ENCODE measurements at regions not wholly inside any gene's neighbourhood (a gene's known extent, or its start where the extent isn't known, plus 50 kb on each side); places are given as distances from the start of the nearest gene placed in this dataset.
"Not testable (repeated sequence)": the region's sequence is repeated elsewhere in the genome, so short reads cannot be mapped to it uniquely, and the experiment has no call there.

- no peaks in the 10 kb centered on the region for H3K36me3 ChIP-seq (ENCODE audit: control insufficient read depth, insufficient read depth, low read length)
- no peak overlapping the region for H3K4me2 ChIP-seq (ENCODE audit: low read length)
- no peaks in the 10 kb centered on the region for H3K27me3 ChIP-seq (ENCODE audit: control insufficient read depth, insufficient read depth, low read length)
- H2AFZ ChIP-seq, result no peak overlapping the region
- no peaks in the 10 kb centered on the region for H3K79me2 ChIP-seq
- H3K27ac ChIP-seq, result no peak overlapping the region
- H3K4me1 ChIP-seq, result no peaks in the 10 kb centered on the region
- TF ChIP-seq, protein P1, sequence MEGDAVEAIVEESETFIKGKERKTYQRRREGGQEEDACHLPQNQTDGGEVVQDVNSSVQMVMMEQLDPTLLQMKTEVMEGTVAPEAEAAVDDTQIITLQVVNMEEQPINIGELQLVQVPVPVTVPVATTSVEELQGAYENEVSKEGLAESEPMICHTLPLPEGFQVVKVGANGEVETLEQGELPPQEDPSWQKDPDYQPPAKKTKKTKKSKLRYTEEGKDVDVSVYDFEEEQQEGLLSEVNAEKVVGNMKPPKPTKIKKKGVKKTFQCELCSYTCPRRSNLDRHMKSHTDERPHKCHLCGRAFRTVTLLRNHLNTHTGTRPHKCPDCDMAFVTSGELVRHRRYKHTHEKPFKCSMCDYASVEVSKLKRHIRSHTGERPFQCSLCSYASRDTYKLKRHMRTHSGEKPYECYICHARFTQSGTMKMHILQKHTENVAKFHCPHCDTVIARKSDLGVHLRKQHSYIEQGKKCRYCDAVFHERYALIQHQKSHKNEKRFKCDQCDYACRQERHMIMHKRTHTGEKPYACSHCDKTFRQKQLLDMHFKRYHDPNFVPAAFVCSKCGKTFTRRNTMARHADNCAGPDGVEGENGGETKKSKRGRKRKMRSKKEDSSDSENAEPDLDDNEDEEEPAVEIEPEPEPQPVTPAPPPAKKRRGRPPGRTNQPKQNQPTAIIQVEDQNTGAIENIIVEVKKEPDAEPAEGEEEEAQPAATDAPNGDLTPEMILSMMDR (IDR thresholded peaks at IDR 0.05), result no peak
- no peaks in the 10 kb centered on the region for H3K9me3 ChIP-seq (ENCODE audit: control insufficient read depth, low read length)
- no peak overlapping the region for H3K9ac ChIP-seq
- no peak overlapping the region for H3K4me3 ChIP-seq (ENCODE audit: low read depth, low read length)
Measured at GRCh38 chr19:20287070-20287469, 120.1 kb downstream of the ZNF486 start.

DNA sequence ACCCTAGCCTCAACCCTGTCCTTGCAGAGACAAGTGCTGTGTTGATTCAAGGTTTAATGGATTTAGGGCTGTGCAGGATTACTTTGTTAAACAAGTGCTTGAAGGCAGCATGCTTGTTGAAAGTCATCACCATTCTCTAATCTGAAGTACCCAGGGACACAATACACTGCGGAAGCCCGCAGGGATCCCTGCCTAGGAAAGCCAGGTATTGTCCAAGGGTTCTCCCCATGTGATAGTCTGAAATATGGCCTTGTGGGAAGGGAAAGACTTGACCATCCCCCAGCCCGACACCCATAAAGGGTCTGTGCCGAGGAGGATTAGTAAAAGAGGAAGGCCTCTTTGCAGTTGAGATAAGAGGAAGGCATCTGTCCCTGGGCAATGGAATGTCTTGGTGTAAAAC lies 118.9 kb downstream of the ZNF486 start:
- H3K79me2 ChIP-seq; H3K4me2 ChIP-seq (ENCODE audit: low read length); H3K27me3 ChIP-seq (ENCODE audit: control insufficient read depth, insufficient read depth, low read length); H2AFZ ChIP-seq; H3K9me3 ChIP-seq (ENCODE audit: control insufficient read depth, low read length); H3K4me1 ChIP-seq; H3K4me3 ChIP-seq (ENCODE audit: low read depth, low read length); H3K27ac ChIP-seq; H3K36me3 ChIP-seq (ENCODE audit: control insufficient read depth, insufficient read depth, low read length); H3K9ac ChIP-seq: not testable (repeated sequence)

DNA sequence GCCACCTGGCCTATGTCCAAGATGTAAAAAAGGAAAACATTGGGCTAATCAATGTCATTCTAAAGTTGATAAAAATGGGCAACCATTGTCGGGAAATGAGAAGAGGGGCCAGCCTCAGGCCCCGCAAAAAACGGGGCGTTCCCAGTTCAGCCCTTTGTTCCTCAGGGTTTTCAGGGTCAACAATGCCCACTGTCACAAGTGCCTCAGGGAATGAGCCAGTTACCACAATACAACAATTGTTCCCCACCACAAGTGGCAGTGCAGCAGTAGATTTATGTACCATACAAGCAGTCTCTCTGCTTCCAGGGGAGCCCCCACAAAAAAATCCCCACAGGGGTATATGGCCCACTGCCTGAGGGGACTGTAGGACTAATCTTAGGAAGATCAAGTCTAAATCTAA lies 112.5 kb downstream of the ZNF486 start:
- Histone ChIP-seq H3K36me3 (ENCODE audit: control insufficient read depth, insufficient read depth, low read length) (no peaks in the 10 kb centered on the region), H3K9ac (no peak overlapping the region), H3K9me3 (ENCODE audit: control insufficient read depth, low read length) (no peaks in the 10 kb centered on the region), H2AFZ (no peak overlapping the region), H3K79me2 (no peaks in the 10 kb centered on the region), H3K27me3 (ENCODE audit: control insufficient read depth, insufficient read depth, low read length) (no peaks in the 10 kb centered on the region), H3K4me1 (no peaks in the 10 kb centered on the region), H3K4me2 (ENCODE audit: low read length) (no peak overlapping the region), H3K27ac (no peak overlapping the region), H3K4me3 (ENCODE audit: low read depth, low read length) (no peak overlapping the region)
- TF ChIP-seq, protein P1 (IDR thresholded peaks at IDR 0.05), result no peak

DNA sequence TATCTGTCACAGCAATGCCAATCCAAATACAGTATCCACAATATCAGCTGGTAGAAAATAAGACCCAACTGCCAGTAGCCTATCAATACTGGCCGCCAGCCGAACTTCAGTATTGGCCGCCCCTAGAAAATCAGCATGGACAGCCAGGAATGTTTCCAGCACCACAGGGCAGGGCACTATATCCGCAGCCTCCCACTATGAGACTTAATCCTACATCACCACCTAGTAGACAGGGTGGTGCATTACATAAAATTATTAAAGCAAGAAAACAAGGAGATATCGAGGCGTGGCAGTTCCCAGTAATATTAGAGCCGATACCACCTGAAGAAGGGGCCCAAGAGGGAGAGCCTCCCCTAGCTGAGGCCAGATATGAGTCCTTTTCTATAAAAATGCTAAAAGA lies 111.3 kb downstream of the ZNF486 start:
- Histone ChIP-seq H3K4me3 (ENCODE audit: low read depth, low read length) (no peak overlapping the region), H3K9me3 (ENCODE audit: control insufficient read depth, low read length) (no peaks in the 10 kb centered on the region), H3K4me2 (ENCODE audit: low read length) (no peak overlapping the region), H3K27ac (no peak overlapping the region), H3K27me3 (ENCODE audit: control insufficient read depth, insufficient read depth, low read length) (no peaks in the 10 kb centered on the region), H2AFZ (no peak overlapping the region), H3K4me1 (no peaks in the 10 kb centered on the region), H3K9ac (no peak overlapping the region), H3K36me3 (ENCODE audit: control insufficient read depth, insufficient read depth, low read length) (no peaks in the 10 kb centered on the region), H3K79me2 (no peaks in the 10 kb centered on the region)
- TF ChIP-seq, protein P1 (IDR thresholded peaks at IDR 0.05), result no peak

GRCh38 chr19:20276732-20277082 lies 109.7 kb downstream of the ZNF486 start:
- H3K4me2 ChIP-seq (ENCODE audit: low read length); H3K9ac ChIP-seq; H3K36me3 ChIP-seq (ENCODE audit: control insufficient read depth, insufficient read depth, low read length); H3K27ac ChIP-seq; H3K4me3 ChIP-seq (ENCODE audit: low read depth, low read length); H3K4me1 ChIP-seq; H3K79me2 ChIP-seq; H3K27me3 ChIP-seq (ENCODE audit: control insufficient read depth, insufficient read depth, low read length); H3K9me3 ChIP-seq (ENCODE audit: control insufficient read depth, low read length); H2AFZ ChIP-seq: not testable (repeated sequence)

DNA sequence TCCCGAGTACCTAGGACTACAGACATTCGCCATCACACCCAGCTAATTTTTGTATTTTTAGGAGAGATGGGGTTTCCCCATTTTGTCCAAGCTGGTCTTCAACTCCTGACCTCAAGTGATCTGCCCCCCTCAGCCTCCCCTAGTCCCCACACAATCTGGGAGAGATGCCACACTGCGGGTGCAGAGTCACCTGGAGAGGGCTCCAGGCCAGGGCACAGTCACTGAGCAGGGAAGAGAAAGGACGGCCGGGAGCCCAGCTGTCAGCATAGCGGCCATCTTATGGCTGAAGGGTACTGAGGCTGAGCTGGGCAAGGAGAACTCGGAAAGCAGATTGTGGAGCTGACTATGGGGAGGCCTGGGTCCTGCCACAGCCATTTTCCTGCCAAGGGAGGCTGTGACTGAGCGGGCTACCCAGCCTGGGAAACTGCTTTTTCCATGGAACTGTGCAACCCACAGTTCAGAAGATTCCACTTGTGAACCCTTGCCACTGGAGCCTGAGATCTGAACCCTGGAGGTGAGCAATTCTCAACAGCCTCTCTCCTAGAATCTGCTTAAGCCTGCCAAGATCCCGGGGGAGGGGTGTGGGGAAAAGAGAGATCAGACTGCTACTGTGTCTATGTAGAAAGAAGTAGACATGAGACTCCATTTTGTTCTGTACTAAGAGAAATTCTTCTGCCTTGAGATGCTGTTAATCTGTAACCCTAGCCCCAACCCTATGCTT lies 109.2 kb downstream of the ZNF486 start:
- no peak overlapping the region for H3K4me2 ChIP-seq (ENCODE audit: low read length)
- H3K36me3 ChIP-seq (ENCODE audit: control insufficient read depth, insufficient read depth, low read length), result no peaks in the 10 kb centered on the region
- H3K27me3 ChIP-seq (ENCODE audit: control insufficient read depth, insufficient read depth, low read length), result no peaks in the 10 kb centered on the region
- no peaks in the 10 kb centered on the region for H3K9me3 ChIP-seq (ENCODE audit: control insufficient read depth, low read length)
- H3K27ac ChIP-seq, result no peak overlapping the region
- H3K79me2 ChIP-seq, result no peaks in the 10 kb centered on the region
- H2AFZ ChIP-seq, result no peak overlapping the region
- TF ChIP-seq, protein P1 (IDR thresholded peaks at IDR 0.05), result no peak
- no peak overlapping the region for H3K4me3 ChIP-seq (ENCODE audit: low read depth, low read length)
- no peak overlapping the region for H3K9ac ChIP-seq
- H3K4me1 ChIP-seq, result no peaks in the 10 kb centered on the region
